ENCODE measurements at regions not wholly inside any gene's neighbourhood (a gene's known extent, or its start where the extent isn't known, plus 50 kb on each side); places are given as distances from the start of the nearest gene placed in this dataset.

DNA sequence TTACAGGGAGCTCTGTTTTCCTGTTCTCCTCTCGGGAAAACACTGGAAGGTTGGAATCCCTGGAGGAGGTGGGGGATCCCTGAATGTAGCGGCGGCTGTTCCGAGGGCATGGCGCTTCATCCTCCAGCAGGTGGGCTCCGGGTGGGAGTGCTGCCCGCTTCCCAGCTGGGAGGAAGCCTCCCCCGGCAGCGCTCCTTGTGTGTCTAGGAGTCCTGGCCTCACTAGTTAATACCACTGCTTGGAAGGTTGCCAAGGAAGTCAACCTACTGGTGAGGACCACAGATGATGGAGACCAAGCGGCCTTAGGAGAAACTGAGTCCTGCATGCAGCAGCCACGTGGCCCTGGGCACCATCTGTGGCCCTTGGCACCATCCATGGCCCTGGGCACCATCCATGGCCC lies 151.9 kb upstream of the PFKP start:
- TF ChIP-seq, protein P1, sequence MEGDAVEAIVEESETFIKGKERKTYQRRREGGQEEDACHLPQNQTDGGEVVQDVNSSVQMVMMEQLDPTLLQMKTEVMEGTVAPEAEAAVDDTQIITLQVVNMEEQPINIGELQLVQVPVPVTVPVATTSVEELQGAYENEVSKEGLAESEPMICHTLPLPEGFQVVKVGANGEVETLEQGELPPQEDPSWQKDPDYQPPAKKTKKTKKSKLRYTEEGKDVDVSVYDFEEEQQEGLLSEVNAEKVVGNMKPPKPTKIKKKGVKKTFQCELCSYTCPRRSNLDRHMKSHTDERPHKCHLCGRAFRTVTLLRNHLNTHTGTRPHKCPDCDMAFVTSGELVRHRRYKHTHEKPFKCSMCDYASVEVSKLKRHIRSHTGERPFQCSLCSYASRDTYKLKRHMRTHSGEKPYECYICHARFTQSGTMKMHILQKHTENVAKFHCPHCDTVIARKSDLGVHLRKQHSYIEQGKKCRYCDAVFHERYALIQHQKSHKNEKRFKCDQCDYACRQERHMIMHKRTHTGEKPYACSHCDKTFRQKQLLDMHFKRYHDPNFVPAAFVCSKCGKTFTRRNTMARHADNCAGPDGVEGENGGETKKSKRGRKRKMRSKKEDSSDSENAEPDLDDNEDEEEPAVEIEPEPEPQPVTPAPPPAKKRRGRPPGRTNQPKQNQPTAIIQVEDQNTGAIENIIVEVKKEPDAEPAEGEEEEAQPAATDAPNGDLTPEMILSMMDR (IDR thresholded peaks at IDR 0.05): no peak
- TF ChIP-seq POLR2A (IDR thresholded peaks at IDR 0.05): no peak

All from right lobe of liver (tissue), 4 donors.